HG03095 (cell line): ENCODE measurements at regions not wholly inside any gene's neighbourhood (a gene's known extent, or its start where the extent isn't known, plus 50 kb on each side); places are given as distances from the start of the nearest gene placed in this dataset.
"Not testable (repeated sequence)": the region's sequence is repeated elsewhere in the genome, so short reads cannot be mapped to it uniquely, and the experiment has no call there.

Source experiments
- ATAC-seq: cut with Tn5 transposase; IDR thresholded peaks from one replicate; pipeline ENCODE4 v1.9.1; 2021; ENCODE audit warnings: moderate library complexity; ENCODE audit not compliant: unreplicated experiment

DNA sequence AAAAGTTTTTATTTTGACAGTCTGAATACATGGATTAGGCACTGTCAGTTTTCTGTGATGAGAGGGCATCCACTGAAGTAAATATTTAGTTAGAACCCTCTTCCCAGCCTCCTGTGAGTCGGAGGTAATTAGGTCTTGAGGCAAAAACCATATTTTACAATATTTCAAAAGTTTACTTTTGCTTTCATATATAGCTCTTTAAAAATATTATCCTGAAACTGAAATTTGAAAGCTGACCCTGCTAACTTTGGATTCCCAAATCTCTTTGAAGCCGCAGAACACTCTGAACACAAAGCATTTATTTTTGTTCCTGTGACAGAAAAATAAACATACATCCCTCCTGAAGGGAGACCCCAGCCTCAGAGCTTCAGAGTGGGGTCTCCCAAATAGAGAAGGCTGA lies 317.4 kb downstream of the KIF20B start:
- ATAC-seq, result no peak

DNA sequence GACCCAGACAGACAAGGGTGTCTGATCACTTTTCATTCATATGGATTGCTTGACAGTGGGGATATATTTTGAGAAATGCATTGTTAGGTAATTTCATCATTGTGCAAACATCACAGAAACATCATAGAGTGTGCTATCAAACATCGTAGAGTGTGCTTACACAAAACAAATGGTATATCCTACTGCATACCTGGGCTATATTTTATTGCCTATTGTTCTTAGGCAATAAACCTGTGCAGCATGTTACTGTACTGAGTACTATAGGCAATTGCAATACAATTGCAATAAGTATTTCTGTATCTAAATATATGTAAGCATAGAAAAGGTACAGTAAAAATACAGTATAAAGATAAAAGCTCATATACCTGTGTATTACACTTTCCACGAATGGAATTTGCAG lies 319.1 kb downstream of the KIF20B start:
- ATAC-seq, result no peak

DNA sequence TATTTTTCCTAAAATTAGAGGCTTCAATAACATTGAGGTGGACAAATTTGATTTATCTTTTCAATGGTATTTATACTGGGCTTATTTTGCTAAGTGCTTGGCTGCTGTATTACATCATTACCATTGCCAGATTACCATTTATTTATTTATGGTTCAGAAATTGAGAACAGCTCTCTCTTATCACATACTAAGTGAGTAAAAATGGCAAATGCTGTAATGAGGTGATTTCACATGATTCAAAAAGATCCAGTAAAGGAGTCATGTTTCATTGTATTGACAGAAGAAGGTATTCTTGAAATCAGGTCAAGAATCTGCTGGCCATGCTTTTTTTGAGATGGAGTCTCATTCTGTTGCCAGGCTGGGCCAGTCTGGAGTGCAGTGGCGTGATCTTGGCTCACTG lies 322.6 kb downstream of the KIF20B start:
- ATAC-seq, result no peak

DNA sequence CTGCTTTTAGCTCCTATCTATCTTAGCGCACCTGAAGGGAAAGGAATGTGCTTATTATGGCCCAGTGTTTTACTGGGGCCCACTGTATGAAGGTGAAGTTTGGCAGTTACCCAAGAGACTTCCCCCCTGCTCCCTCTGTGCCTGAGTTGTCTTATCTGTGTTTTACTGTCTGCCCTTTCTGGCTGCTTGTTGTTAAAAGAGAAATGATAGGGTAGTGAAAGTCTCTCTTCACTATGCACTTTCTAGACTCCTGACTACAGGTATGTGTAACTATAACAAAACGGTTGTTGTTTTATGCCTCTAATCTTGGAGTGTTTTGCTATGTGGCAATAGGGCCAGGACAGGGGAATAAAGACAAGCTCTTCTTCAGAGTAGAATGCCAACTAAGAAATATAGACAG lies 326.9 kb downstream of the KIF20B start:
- ATAC-seq, result no peak

DNA sequence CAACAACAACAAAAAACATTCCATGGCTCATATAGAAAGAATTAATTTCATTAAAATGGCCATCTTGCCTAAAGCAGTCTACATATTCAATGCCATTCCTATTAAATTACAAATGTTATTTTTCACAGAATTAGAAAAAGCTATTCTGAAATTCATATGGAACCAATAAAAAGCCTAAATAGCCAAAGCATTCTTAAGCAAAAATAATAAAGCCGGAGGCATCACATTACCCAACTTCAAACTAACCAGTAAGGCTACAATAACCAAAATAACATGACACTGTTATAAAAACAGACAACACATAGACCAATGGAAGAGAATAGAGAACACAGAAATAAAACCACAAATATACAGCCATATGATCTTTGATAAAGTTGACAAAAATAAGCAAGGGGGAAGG lies 330.4 kb downstream of the KIF20B start:
- ATAC-seq, result no peak

DNA sequence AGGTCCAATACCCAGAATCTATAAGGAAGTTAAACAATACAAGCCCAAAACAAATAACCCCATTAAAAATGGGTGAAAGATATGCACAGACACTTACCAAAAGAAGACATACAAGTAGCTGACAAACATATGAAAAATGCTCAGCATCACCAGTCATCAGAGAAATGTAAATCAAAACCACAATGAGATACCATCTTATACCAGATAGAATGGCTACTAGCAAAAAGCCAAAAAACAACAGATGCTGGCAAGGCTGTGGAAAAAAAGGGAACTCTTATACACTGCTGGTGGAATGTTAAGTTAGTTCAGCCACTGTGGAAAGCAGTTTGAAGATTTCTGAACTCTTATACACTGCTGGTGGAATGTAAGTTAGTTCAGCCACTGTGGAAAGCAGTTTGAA lies 331.1 kb downstream of the KIF20B start:
- ATAC-seq, result no peak

DNA sequence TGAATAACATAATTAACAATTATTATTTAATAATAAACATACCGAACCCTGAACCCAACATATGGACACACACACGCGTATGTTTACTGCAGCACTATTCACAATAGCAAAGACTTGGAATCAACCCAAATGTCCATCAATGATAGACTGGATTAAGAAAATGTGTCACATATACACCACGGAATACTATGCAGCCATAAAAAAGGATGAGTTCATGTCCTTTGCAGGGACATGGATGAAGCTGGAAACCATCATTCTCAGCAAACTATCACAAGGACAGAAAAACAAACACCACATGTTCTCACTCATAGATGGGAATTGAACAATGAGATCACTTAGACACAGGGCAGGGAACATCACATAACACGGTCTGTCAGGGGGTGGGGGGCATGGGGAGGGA lies 333.5 kb downstream of the KIF20B start:
- ATAC-seq, result not testable (repeated sequence)

DNA sequence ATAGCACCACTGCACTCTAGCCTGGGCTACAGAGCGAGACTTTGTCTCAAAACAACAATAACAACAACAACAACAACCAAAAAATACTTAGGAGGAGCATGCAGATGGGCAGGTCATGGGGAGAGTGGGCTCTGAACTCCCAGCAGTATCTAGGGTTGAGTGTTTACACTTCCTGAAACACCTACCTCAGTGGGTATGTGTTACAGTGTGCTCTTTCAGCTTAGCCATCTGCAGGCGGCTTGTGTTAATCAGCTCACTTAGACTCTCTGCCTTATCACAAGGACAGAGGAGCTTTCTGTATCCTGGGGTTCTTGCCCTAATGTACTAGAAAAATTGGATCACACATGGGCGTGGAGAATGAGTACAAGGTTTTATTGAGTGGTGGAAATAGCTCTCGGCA lies 340.2 kb downstream of the KIF20B start:
- no peak for ATAC-seq

DNA sequence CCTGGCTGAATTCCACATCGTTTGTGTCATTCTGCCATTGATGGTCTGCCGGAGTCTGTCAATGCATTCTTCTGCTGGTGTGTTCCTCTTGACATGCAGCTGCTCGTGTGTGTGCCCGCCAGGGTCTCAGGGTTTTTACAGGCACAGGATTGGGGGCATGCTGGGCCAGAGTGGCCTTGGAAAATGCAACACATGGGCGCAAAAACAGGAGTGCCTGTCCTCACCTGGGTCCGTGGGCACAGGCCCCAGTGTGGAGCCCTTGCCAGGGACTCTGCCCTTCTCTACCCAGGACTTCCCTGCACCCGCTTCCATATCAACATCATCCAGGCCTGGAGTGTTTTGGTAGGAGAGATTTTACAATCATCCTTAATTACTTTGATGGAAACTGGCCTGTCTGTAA lies 340.7 kb downstream of the KIF20B start:
- ATAC-seq, result no peak

DNA sequence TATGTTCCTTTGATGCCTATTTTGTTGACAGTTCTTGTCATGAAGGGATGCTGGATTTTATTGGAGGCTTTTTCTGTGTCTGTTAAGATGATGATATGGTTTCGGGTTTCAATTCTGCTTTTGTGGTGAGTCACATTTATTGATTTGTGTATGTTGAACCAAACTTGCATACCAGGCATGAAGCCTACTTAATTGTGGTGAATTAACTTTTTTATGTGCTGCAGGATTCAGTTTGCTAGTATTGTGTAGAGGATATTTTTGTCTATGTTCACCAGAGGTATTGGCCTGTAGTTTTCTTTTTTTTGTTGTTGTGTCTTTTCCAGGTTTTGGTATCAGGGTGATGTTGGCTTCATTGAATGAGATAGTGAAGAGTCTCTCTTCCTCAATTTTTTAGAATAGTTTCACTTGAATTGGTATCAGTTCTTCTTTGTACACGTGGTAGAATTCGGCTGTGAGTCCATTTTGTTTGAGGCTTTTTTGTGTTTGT lies 345.9 kb downstream of the KIF20B start:
- ATAC-seq, result peak; percentile 79

DNA sequence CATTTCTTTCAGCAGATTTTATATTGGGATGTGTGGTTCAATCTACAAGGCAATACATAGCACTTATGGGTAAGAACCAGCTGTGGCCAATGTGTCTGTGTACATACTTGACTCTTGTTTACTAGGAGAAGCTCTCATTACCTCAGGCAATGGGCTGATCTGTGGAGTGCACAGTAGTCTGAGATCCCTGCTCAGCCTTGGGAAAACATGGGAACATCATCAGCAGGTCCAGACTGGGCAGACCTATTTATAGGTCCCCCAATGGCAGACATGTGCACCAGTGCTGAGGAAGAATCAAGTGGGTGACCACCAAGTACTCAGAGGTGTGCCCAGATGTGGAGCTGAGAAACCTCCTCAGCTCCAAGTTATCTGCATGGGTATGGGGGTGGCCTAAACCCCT lies 349.7 kb downstream of the KIF20B start:
- ATAC-seq, result no peak

DNA sequence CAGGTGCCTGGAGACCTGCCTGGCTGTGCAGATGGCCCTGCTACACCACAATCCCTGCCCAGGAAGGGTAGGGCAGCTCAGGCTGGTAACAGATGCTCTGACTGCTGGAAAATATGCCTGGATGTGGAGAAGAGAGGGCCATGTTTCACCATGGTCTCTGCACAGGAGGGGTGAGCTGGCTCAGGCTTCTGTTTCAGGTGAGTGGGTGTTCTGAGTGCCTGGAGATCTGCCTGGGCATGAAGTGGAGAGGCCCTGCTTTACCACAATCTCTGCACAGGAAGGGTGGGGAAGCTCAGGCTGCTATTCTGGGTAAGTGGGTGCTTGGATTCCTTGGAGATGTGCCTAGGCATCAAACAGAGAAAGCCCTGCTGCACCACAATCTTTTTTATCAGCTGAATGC lies 350.1 kb downstream of the KIF20B start:
- no peak for ATAC-seq

DNA sequence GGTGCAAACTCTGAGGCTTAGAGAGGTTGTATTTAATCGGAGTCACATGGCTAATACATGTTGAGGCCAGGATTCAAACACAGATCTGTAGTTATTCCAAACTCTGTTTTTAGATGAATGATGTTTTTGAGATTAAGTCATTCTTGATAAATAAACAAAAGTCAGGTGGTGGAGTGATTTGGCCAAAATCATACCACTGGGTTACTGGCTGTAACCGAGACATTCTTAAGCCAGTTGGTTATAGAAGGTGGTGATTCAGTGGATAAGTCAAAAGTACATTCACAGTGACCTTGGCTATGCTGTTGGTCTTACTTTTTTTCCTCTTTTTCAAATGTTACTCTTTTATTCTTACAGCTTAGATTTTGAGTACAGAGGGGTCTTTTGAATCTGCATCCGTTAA lies 361.4 kb downstream of the KIF20B start:
- no peak for ATAC-seq

DNA sequence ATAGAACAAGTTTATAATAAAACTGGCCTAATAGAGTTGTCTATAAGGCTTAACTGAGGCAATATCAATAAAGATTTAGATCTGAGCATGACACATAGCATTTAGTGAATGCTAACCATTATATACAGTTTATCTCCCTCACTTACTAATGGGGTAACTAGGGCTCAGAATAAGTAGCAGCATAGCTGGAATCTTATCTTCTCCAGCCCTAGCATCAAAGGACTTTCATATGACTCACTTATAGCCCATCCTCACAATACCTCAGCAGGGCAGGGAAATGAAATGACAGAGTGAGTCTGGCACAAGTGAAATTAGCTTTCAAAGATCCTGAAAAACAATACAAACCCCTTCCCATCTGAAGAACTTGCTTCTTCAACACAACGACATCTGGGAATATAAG lies 362.9 kb downstream of the KIF20B start:
- ATAC-seq, result no peak

DNA sequence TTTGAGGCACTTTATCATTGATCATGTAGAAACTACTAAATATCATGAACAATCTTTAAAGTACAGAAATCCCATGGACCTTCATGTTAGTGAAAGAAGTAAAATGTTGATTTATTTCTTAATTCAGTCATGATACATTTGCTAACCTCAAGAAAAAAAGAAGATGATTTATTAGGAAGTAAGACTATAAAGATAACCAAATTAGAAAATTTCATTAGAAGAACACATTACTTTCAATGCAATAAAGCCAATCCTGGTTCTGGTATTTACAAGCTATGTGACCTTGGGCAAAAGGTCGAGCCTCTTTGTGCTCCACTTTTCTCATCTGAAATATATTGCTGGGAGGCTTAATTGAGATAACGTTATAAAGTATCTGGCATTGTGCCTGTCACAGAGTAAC lies 365.0 kb downstream of the KIF20B start:
- ATAC-seq, result no peak

DNA sequence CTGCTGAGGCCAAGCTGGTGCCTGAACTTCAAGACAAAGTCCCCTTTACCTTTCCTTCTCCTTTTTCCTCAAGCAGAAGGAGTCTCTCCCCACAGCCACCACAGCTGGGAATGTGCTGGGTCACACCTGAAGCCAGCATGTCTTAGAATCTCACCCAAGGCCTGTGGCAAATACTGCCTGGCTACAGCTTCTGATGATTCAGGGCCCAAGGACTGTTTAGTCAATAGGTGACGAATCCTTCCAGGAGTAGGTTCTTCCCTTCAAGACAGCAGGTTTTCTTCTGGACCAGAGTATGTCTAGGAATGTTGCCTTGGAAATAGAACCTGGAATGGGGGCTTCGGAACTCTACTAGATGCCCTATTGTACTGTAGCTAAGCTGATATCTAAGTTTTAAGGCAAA lies 374.6 kb downstream of the KIF20B start:
- no peak for ATAC-seq

DNA sequence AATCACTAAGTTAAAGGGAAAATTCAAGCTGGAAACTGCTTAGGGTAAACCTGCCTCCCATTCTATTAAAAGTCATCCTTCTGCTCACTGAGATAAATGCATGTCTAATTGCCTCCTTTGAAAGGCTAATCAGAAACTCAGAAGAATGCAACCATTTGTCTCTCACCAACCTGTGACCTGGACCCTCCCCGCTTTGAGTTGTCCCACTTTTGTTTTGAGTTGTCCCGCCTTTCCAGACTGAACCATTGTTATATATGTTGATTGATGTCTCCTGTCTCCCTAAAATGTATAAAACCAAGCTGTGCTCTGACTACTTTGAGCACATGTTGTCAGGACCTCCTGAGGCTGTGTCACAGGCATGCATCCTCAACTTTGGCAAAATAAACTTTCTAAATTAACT lies 378.4 kb downstream of the KIF20B start:
- ATAC-seq, result no peak

DNA sequence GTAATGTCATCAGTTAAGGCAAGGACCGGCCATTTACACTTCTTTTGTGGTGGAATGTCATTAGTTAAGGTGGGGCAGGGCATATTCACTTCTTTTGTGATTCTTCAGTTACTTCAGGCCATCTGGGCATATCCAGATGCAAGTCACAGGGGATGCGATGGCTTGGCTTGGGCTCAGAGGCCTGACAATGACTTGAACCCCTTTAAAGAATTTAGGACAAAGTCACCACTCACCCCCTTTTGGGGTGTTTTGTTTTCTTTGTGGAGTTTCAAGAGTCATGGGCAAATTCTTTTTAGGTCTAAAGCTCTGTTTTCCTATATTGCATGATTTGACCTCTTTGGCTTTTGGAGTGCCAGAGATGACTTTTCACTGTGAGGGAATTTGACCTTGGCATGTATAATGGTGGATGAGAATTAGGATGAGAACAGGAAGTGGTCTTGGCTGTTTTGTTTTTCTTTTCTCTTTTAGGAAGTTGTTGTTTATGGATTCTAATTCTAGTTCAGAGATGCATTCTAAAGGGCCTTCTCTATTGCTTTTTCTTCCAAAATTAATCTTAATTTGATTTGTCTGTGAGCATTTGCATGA lies 385.3 kb downstream of the KIF20B start:
- not testable (repeated sequence) for ATAC-seq

DNA sequence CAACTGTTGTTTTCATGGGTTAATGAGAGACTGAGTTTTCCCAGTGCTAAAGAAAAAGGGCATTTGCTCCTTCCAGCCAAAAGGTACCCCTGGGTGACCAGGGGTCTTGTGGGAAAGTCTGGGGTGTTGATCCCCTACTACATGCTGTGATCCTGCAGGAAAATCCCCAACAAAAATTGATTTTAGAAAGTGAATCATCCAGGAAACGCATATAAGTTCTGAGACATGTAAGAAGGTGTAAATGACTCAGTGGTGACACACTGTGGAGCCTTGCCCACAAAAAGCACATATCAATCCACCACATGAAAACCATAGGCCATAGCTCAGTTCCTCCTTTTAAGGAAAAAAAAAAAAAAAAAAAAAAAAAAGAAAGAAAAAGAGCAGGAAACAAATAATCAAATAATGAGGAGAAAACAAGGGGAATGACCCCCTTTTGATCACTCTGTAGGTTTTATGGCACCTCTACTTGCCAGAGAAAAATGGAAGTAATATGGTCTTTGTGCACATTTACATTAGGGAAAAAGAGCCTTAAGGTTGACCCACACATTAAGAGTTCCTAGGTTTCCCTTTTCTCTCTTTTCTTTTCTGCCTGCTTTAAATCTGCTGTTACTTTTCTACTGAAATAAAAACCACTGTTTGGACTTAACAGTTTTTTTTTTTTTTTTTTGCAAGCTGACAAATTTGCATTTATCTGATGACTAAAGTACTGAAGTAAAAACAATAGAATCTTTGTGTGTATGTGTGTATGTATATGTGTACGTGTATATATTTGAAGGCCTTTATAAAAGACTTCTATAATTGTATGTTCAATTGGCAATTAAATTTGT lies 386.0 kb downstream of the KIF20B start:
- peak; percentile 97 for ATAC-seq

DNA sequence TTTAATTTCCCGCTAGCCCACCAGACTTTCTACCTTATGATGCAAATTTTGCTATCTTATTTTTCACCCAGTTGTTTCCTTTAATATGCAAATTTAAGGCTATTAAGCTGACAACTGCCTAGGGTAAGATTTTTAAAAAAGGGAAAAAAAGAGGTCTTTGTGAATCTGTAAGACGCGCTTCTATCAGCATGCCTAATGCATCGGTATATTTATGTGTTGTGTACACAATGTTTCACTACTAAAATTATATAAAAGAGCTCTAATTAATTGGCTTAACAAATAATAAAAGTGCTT lies 386.6 kb downstream of the KIF20B start:
- no peak for ATAC-seq

DNA sequence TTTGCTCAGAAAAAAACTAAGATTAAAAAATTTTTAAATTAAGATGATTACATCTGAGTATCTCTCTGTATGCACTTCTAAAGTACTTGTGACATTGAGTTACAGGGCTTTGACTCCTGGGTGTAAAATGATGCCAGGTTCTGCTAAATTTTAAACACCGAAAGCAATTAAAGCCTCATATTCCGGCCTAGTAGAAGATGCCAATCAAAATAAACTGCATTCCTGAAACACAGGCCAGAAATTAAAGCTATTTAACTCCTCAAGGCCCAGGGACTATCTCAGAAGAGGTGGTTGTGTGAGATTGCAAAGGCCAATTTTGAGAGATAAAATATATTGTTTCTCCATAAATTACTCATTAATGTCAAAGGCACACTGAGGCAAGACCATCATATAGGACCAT lies 388.3 kb downstream of the KIF20B start:
- ATAC-seq, result no peak

DNA sequence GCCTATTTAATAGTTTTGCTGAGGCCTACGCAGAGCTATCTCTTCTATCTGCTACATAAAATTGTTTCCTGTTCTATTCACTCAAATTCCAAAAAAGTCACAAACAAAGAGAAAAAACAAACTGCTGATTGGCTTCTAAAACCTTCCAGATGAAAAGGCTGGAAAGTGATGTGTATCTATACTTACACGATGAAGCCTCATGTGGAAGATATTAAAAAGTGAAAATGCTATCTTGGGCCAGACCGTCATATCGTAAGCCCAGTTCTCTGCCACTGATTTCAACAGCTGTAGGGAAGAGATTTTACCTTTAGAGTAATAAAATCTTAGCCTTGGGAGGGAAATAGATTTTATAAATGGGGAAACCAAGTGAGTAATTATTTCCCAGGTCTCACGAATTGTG lies 394.8 kb downstream of the KIF20B start:
- ATAC-seq, result no peak

DNA sequence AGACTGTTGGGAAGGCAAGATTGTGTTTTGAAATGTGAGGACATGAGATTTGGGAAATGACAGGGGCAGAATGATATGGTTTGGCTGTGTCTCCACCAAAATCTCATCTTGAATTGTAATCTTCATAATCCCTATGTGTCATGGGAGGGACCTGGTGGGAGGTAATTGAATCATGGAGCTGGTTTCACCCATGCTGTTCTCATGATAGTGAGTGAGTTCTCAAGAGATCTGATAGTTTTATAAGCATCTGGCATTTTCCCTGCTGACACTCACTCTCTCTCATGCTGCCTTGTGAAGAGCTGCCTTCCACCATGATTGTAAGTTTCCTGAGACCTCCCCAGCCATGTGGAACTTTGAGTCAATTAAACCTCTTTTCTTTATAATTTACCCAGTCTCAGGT lies 406.2 kb downstream of the KIF20B start:
- not testable (repeated sequence) for ATAC-seq
